SU-DHL-6 (cell line): ENCODE measurements at regions not wholly inside any gene's neighbourhood (a gene's known extent, or its start where the extent isn't known, plus 50 kb on each side); places are given as distances from the start of the nearest gene placed in this dataset.
"Not testable (repeated sequence)": the region's sequence is repeated elsewhere in the genome, so short reads cannot be mapped to it uniquely, and the experiment has no call there.

Experiments
- H2AFZ ChIP-seq: fragments of 200-600 bp; sonication (generic); 2 replicates; pipeline ENCODE4 v1.6.1; 2014; ENCODE audit warnings: low read depth, mild to moderate bottlenecking, moderate library complexity, mixed read lengths, antibody characterized with exemption, low read length; ENCODE audit not compliant: severe bottlenecking
- H3F3A ChIP-seq: fragments of 200-600 bp; shearing (Covaris generic); 2 replicates; pipeline ENCODE4 v1.6.0; 2016; ENCODE audit warnings: antibody characterized with exemption, mild to moderate bottlenecking; ENCODE audit not compliant: insufficient read depth
- H3K27ac ChIP-seq: fragments of 200-600 bp; sonication (generic); 2 replicates; pipeline ENCODE4 v1.5.1; 2016; ENCODE audit warnings: low read depth, mild to moderate bottlenecking, low read length, moderate library complexity, mixed read lengths
- H3K27me3 ChIP-seq: fragments of 200-600 bp; sonication (generic), shearing (Covaris generic); 2 replicates; pipeline ENCODE4 v1.6.0; 2014; ENCODE audit warnings: mild to moderate bottlenecking, low read length
- H3K36me3 ChIP-seq: fragments of 200-600 bp; sonication (generic); 2 replicates; pipeline ENCODE4 v1.6.1; 2014; ENCODE audit warnings: mild to moderate bottlenecking, low read length, mixed read lengths
- H3K4me2 ChIP-seq: fragments of 300-600, 200-600 bp; shearing (Covaris generic), sonication (generic); 2 replicates; pipeline ENCODE4 v1.6.0; 2014; ENCODE audit warnings: low read length, low read depth, mild to moderate bottlenecking; ENCODE audit not compliant: poor library complexity, severe bottlenecking
- H3K4me3 ChIP-seq: fragments of 200-600 bp; sonication (generic); 2 replicates; pipeline ENCODE4 v1.5.1; 2014; ENCODE audit warnings: antibody characterized with exemption, low read length, mild to moderate bottlenecking, mixed read lengths; ENCODE audit not compliant: insufficient read depth, poor library complexity, severe bottlenecking
- H3K79me2 ChIP-seq: fragments of 200-600 bp; sonication (generic); 2 replicates; pipeline ENCODE4 v1.6.1; 2014; ENCODE audit warnings: mild to moderate bottlenecking, low read length, moderate library complexity; ENCODE audit not compliant: insufficient read depth
- H3K9ac ChIP-seq: fragments of 200-600 bp; sonication (generic); 2 replicates; pipeline ENCODE4 v1.7.0; 2014; ENCODE audit warnings: mild to moderate bottlenecking, low read length
- H3K9me2 ChIP-seq: fragments of 200-600 bp; sonication (generic); replicated peaks from 2 replicates; pipeline ENCODE4 v1.6.1; 2014; ENCODE audit warnings: low read length; ENCODE audit not compliant: insufficient read depth
- H3K9me3 ChIP-seq: fragments of 200-600 bp; sonication (generic); 2 replicates; pipeline ENCODE4 v1.6.1; 2014; ENCODE audit warnings: low read length, mixed read lengths; ENCODE audit not compliant: insufficient read depth
- H4K20me1 ChIP-seq: fragments of 200-600 bp; sonication (generic); 2 replicates; pipeline ENCODE4 v1.6.1; 2014; ENCODE audit warnings: low read depth, mild to moderate bottlenecking, antibody characterized with exemption, low read length, moderate library complexity, mixed read lengths
- CTCF ChIP-seq: fragments of 200-600 bp; sonication (generic); IDR thresholded peaks from one replicate; pipeline ENCODE4 v1.5.1; 2017; ENCODE audit warnings: antibody characterized with exemption, mild to moderate bottlenecking, low read length, moderate library complexity; ENCODE audit not compliant: insufficient read depth, poor library complexity, severe bottlenecking
- EZH2phosphoT487 ChIP-seq: fragments of 200-600 bp; sonication (generic), shearing (Covaris generic); conservative IDR thresholded peaks from 2 replicates; pipeline ENCODE4 v1.6.1; 2018; ENCODE audit warnings: mild to moderate bottlenecking, antibody characterized with exemption, low read length, moderate library complexity, mixed read lengths

GRCh38 chr5:105868038-105868780, 1802.5 kb downstream of the EFNA5 start:
- Histone ChIP-seq H3F3A (no peaks in the 10 kb centered on the region), H3K79me2 (no peaks in the 10 kb centered on the region), H3K4me2 (no peak overlapping the region), H3K9me2 (no peaks in the 10 kb centered on the region), H3K36me3 (no peaks in the 10 kb centered on the region), H3K9me3 (no peaks in the 10 kb centered on the region), H2AFZ (no peak overlapping the region), H3K27me3 (no peaks in the 10 kb centered on the region), H3K4me3 (no peak overlapping the region), H3K9ac (no peak overlapping the region), H4K20me1 (no peaks in the 10 kb centered on the region), H3K27ac (no peak overlapping the region)
- TF ChIP-seq CTCF, result no peak
- TF ChIP-seq EZH2phosphoT487, result no peak

GRCh38 chr5:105865834-105866233, 1804.9 kb downstream of the EFNA5 start:
- Histone ChIP-seq H3K4me3 (no peak overlapping the region), H3K36me3 (no peaks in the 10 kb centered on the region), H3K9me3 (no peaks in the 10 kb centered on the region), H4K20me1 (no peaks in the 10 kb centered on the region), H3K27me3 (no peaks in the 10 kb centered on the region), H3K79me2 (no peaks in the 10 kb centered on the region), H3K4me2 (no peak overlapping the region), H3K27ac (no peak overlapping the region), H3K9me2 (no peaks in the 10 kb centered on the region), H3K9ac (no peak overlapping the region), H3F3A (no peaks in the 10 kb centered on the region), H2AFZ (no peak overlapping the region)
- no peak for TF ChIP-seq EZH2phosphoT487
- TF ChIP-seq CTCF, result no peak

GRCh38 chr5:105859350-105859749, 1811.4 kb downstream of the EFNA5 start:
- not testable (repeated sequence) for H4K20me1 ChIP-seq, H3K27ac ChIP-seq, H3K9me3 ChIP-seq, H3K9ac ChIP-seq, H3F3A ChIP-seq, H3K36me3 ChIP-seq, H3K9me2 ChIP-seq, H3K79me2 ChIP-seq, H2AFZ ChIP-seq, H3K4me2 ChIP-seq, H3K4me3 ChIP-seq, H3K27me3 ChIP-seq

GRCh38 chr5:105849701-105850100, 1821.0 kb downstream of the EFNA5 start:
- no peak for TF ChIP-seq CTCF
- TF ChIP-seq EZH2phosphoT487, result no peak
- H3K27ac ChIP-seq, result no peak overlapping the region
- H3F3A ChIP-seq, result no peaks in the 10 kb centered on the region
- H2AFZ ChIP-seq, result no peak overlapping the region
- H3K4me2 ChIP-seq, result no peak overlapping the region
- H4K20me1 ChIP-seq, result no peaks in the 10 kb centered on the region
- no peaks in the 10 kb centered on the region for H3K9me3 ChIP-seq
- no peak overlapping the region for H3K4me3 ChIP-seq
- no peaks in the 10 kb centered on the region for H3K36me3 ChIP-seq
- H3K79me2 ChIP-seq, result no peaks in the 10 kb centered on the region
- no peaks in the 10 kb centered on the region for H3K9me2 ChIP-seq
- H3K9ac ChIP-seq, result no peak overlapping the region
- no peaks in the 10 kb centered on the region for H3K27me3 ChIP-seq
